Epithelial cell of prostate (primary cell): ENCODE measurements at regions not wholly inside any gene's neighbourhood (a gene's known extent, or its start where the extent isn't known, plus 50 kb on each side); places are given as distances from the start of the nearest gene placed in this dataset.
"Not testable (repeated sequence)": the region's sequence is repeated elsewhere in the genome, so short reads cannot be mapped to it uniquely, and the experiment has no call there.

Experiments
- DNase-seq: peaks from one replicate; pipeline ENCODE4 v3.0.0-alpha.2; 2011; ENCODE audit warnings: low read depth, low spot score
- H3K27ac ChIP-seq: fragments of 450-650 bp; 2 replicates; pipeline ENCODE4 v1.5.1; 2017; ENCODE audit warnings: mild to moderate bottlenecking

GRCh38 chr13:111064661-111065060 is 50.4 kb upstream of the ARHGEF7 start:
- no peak for DNase-seq
- no peak overlapping the region for H3K27ac ChIP-seq

GRCh38 chr13:111062966-111063365 is 52.1 kb upstream of the ARHGEF7 start:
- no peak overlapping the region for H3K27ac ChIP-seq

GRCh38 chr13:111062305-111062704 is 52.8 kb upstream of the ARHGEF7 start:
- H3K27ac ChIP-seq: no peak overlapping the region
- no peak for DNase-seq

More at GRCh38 chr13:111062966-111063365, 52.1 kb upstream of the ARHGEF7 start:
- no peak for DNase-seq

- DNase-seq: no peak
These were observed 53.6 kb upstream of the ARHGEF7 start for GRCh38 chr13:111061358-111062045.

GRCh38 chr13:111060237-111060919 is 54.7 kb upstream of the ARHGEF7 start:
- no peak overlapping the region for H3K27ac ChIP-seq
- no peak for DNase-seq

More at GRCh38 chr13:111061358-111062045, 53.6 kb upstream of the ARHGEF7 start:
- H3K27ac ChIP-seq: no peak overlapping the region

GRCh38 chr13:111058796-111059506 is 56.2 kb upstream of the ARHGEF7 start:
- no peak overlapping the region for H3K27ac ChIP-seq
- no peak for DNase-seq

- H3K27ac ChIP-seq, DNase-seq: not testable (repeated sequence)
These were observed 56.8 kb upstream of the ARHGEF7 start for GRCh38 chr13:111058339-111058738.

GRCh38 chr13:111051726-111052232 is 63.3 kb upstream of the ARHGEF7 start:
- H3K27ac ChIP-seq, DNase-seq: not testable (repeated sequence)

- no peak overlapping the region for H3K27ac ChIP-seq
- no peak for DNase-seq
These were observed 63.9 kb upstream of the ARHGEF7 start for GRCh38 chr13:111051041-111051725.

GRCh38 chr13:111050539-111050879 is 64.6 kb upstream of the ARHGEF7 start:
- DNase-seq: no peak
- no peak overlapping the region for H3K27ac ChIP-seq

- DNase-seq: no peak
- no peak overlapping the region for H3K27ac ChIP-seq
These were observed 65.1 kb upstream of the ARHGEF7 start for GRCh38 chr13:111049791-111050538.

GRCh38 chr13:111048387-111048786 is 66.7 kb upstream of the ARHGEF7 start:
- no peak overlapping the region for H3K27ac ChIP-seq
- DNase-seq: no peak

- no peak overlapping the region for H3K27ac ChIP-seq
- DNase-seq: no peak
These were observed 67.8 kb upstream of the ARHGEF7 start for GRCh38 chr13:111047326-111047725.

GRCh38 chr13:111046590-111047141 is 68.4 kb upstream of the ARHGEF7 start:
- no peak for DNase-seq

GRCh38 chr13:111045170-111045569 is 69.9 kb upstream of the ARHGEF7 start:
- DNase-seq: no peak

More at GRCh38 chr13:111046590-111047141, 68.4 kb upstream of the ARHGEF7 start:
- H3K27ac ChIP-seq: no peak overlapping the region

GRCh38 chr13:111044087-111044830 is 70.9 kb upstream of the ARHGEF7 start:
- no peak for DNase-seq
- H3K27ac ChIP-seq: no peak overlapping the region

More at GRCh38 chr13:111045170-111045569, 69.9 kb upstream of the ARHGEF7 start:
- no peak overlapping the region for H3K27ac ChIP-seq

- H3K27ac ChIP-seq: no peak overlapping the region
- no peak for DNase-seq
These were observed 71.5 kb upstream of the ARHGEF7 start for GRCh38 chr13:111043575-111043982.

- no peak overlapping the region for H3K27ac ChIP-seq
These were observed 72.4 kb upstream of the ARHGEF7 start for GRCh38 chr13:111042661-111043226.

More at GRCh38 chr13:111042661-111043226, 72.4 kb upstream of the ARHGEF7 start:
- no peak for DNase-seq
